ENCODE measurements at regions not wholly inside any gene's neighbourhood (a gene's known extent, or its start where the extent isn't known, plus 50 kb on each side); places are given as distances from the start of the nearest gene placed in this dataset.

- DNase-seq, result no peak
Observed at GRCh38 chr1:217311269-217311668, 319.6 kb downstream of the GPATCH2 start.

- DNase-seq, result no peak
Observed at GRCh38 chr1:217281332-217281731, 349.6 kb downstream of the GPATCH2 start.

- DNase-seq, result no peak
Observed at GRCh38 chr1:217275655-217276398, 355.1 kb downstream of the GPATCH2 start.

GRCh38 chr1:217274927-217275654, 355.8 kb downstream of the GPATCH2 start:
- DNase-seq, result no peak

GRCh38 chr1:217274416-217274815, 356.5 kb downstream of the GPATCH2 start:
- no peak for DNase-seq

GRCh38 chr1:217273866-217274265, 357.0 kb downstream of the GPATCH2 start:
- no peak for DNase-seq

- no peak for DNase-seq
Observed at GRCh38 chr1:217272385-217272784, 358.5 kb downstream of the GPATCH2 start.

- DNase-seq, result no peak
Observed at GRCh38 chr1:217270101-217270500, 360.8 kb downstream of the GPATCH2 start.

GRCh38 chr1:217268058-217268457, 362.8 kb downstream of the GPATCH2 start:
- DNase-seq, result no peak

GRCh38 chr1:217261636-217262035, 369.3 kb downstream of the GPATCH2 start:
- DNase-seq, result no peak

- no peak for DNase-seq
Observed at GRCh38 chr1:217260676-217261075, 370.2 kb downstream of the GPATCH2 start.

- DNase-seq, result no peak
Observed at GRCh38 chr1:217253985-217254384, 376.9 kb downstream of the GPATCH2 start.

GRCh38 chr1:217253351-217253750, 377.5 kb downstream of the GPATCH2 start:
- no peak for DNase-seq

GRCh38 chr1:217251121-217251520, 379.8 kb downstream of the GPATCH2 start:
- no peak for DNase-seq

- DNase-seq, result no peak
Observed at GRCh38 chr1:217249857-217250256, 381.0 kb downstream of the GPATCH2 start.

GRCh38 chr1:217244971-217245370, 385.9 kb downstream of the GPATCH2 start:
- no peak for DNase-seq

GRCh38 chr1:217240656-217241055, 390.2 kb downstream of the GPATCH2 start:
- DNase-seq, result no peak

GRCh38 chr1:217238945-217239344, 391.9 kb downstream of the GPATCH2 start:
- DNase-seq, result no peak

- no peak for DNase-seq
Observed at GRCh38 chr1:217230412-217230811, 400.5 kb downstream of the GPATCH2 start.

GRCh38 chr1:217228689-217229088, 402.2 kb downstream of the GPATCH2 start:
- DNase-seq, result no peak

- DNase-seq, result no peak
Observed at GRCh38 chr1:217224201-217224600, 406.7 kb downstream of the GPATCH2 start.

- DNase-seq, result no peak
Observed at GRCh38 chr1:217214551-217214950, 416.3 kb downstream of the GPATCH2 start.

- DNase-seq, result no peak
Observed at GRCh38 chr1:217211486-217211885, 419.4 kb downstream of the GPATCH2 start.

- DNase-seq, result no peak
Observed at GRCh38 chr1:217205578-217205977, 425.3 kb downstream of the GPATCH2 start.

GRCh38 chr1:217196616-217197015, 434.3 kb downstream of the GPATCH2 start:
- DNase-seq, result no peak
